ENCODE measurements at regions not wholly inside any gene's neighbourhood (a gene's known extent, or its start where the extent isn't known, plus 50 kb on each side); places are given as distances from the start of the nearest gene placed in this dataset.
A peak's percentile ranks its signal among the peaks of the same experiment; 100 is the strongest.

GRCh38 chr11:88427719-88428118 lies 90.2 kb upstream of the CTSC start:
- Histone ChIP-seq H3K4me1 (no peaks in the 10 kb centered on the region), H3K27ac (no peak overlapping the region), H3K27me3 (no peaks in the 10 kb centered on the region), H3K9me3 (no peaks in the 10 kb centered on the region), H3K4me3 (no peak overlapping the region), H3K36me3 (no peaks in the 10 kb centered on the region)
- no peak for ATAC-seq
- intact Hi-C loops (cut with DNase I): no loop called here
- no peak for DNase-seq
- WGBS (ENCODE audit: insufficient coverage, low coverage, low lambda C conversion rate, missing lambda C conversion rate): 85% methylated on average over 2 of the region's 2 CpGs
- TF ChIP-seq CTCF (IDR thresholded peaks at IDR 0.05) (no peak), POLR2A (IDR thresholded peaks at IDR 0.05) (no peak)

GRCh38 chr11:88424881-88425280 lies 87.3 kb upstream of the CTSC start:
- no peak overlapping the region for H3K27ac ChIP-seq
- no peaks in the 10 kb centered on the region for H3K36me3 ChIP-seq
- 79% methylated on average over 6 of the region's 6 CpGs for WGBS (ENCODE audit: insufficient coverage, low coverage, low lambda C conversion rate, missing lambda C conversion rate)
- TF ChIP-seq POLR2A (IDR thresholded peaks at IDR 0.05) (no peak), CTCF (IDR thresholded peaks at IDR 0.05) (no peak)
- H3K4me1 ChIP-seq: no peaks in the 10 kb centered on the region
- no peaks in the 10 kb centered on the region for H3K27me3 ChIP-seq
- DNase-seq: no peak
- intact Hi-C loops (cut with DNase I): no loop called here
- no peak overlapping the region for H3K4me3 ChIP-seq
- H3K9me3 ChIP-seq: no peaks in the 10 kb centered on the region
- ATAC-seq: no peak

GRCh38 chr11:88421530-88421929 lies 84.0 kb upstream of the CTSC start:
- WGBS (ENCODE audit: insufficient coverage, low coverage, low lambda C conversion rate, missing lambda C conversion rate): no CpG with 5 or more reads among the region's 1 CpG
- Histone ChIP-seq H3K4me1 (no peaks in the 10 kb centered on the region), H3K36me3 (no peaks in the 10 kb centered on the region), H3K4me3 (no peak overlapping the region), H3K9me3 (no peaks in the 10 kb centered on the region), H3K27ac (peak overlapping the region in 1 of 3 donors; percentile 29), H3K27me3 (no peaks in the 10 kb centered on the region)
- no peak for DNase-seq
- intact Hi-C loops (cut with DNase I): no loop called here
- ATAC-seq: peak; percentile 55 to 72 (median 65)
- TF ChIP-seq POLR2A (IDR thresholded peaks at IDR 0.05): no peak
- no peak for TF ChIP-seq CTCF (IDR thresholded peaks at IDR 0.05)

GRCh38 chr11:88420165-88420791 lies 82.7 kb upstream of the CTSC start:
- no peaks in the 10 kb centered on the region for H3K27me3 ChIP-seq
- no peaks in the 10 kb centered on the region for H3K9me3 ChIP-seq
- intact Hi-C loops (cut with DNase I): no loop called here
- ATAC-seq (peak; percentile 35 to 51 (median 44)), DNase-seq (no peak)
- H3K27ac ChIP-seq: no peak overlapping the region
- WGBS (ENCODE audit: insufficient coverage, low coverage, low lambda C conversion rate, missing lambda C conversion rate): 60% methylated on average over 7 of the region's 7 CpGs
- no peaks in the 10 kb centered on the region for H3K4me1 ChIP-seq
- no peak overlapping the region for H3K4me3 ChIP-seq
- H3K36me3 ChIP-seq: no peaks in the 10 kb centered on the region
- no peak for TF ChIP-seq CTCF (IDR thresholded peaks at IDR 0.05)
- no peak for TF ChIP-seq POLR2A (IDR thresholded peaks at IDR 0.05)

- H3K27ac ChIP-seq: no peak overlapping the region
- no peak for TF ChIP-seq POLR2A (IDR thresholded peaks at IDR 0.05)
- TF ChIP-seq CTCF (IDR thresholded peaks at IDR 0.05): no peak
- ATAC-seq: no peak
- H3K4me1 ChIP-seq: peaks cover 0 to 3% (median 0%) of the 10 kb centered on the region in 4 donors
- no peaks in the 10 kb centered on the region for H3K9me3 ChIP-seq
- intact Hi-C loops (cut with DNase I): no loop called here
- no peak for DNase-seq
- 64% methylated on average over 3 of the region's 3 CpGs for WGBS (ENCODE audit: insufficient coverage, low coverage, low lambda C conversion rate, missing lambda C conversion rate)
- H3K36me3 ChIP-seq: no peaks in the 10 kb centered on the region
- H3K27me3 ChIP-seq: no peaks in the 10 kb centered on the region
- no peak overlapping the region for H3K4me3 ChIP-seq
Observed at GRCh38 chr11:88418508-88418907, 81.0 kb upstream of the CTSC start.
